Lower lobe of right lung (tissue), 2 donors: ENCODE measurements at regions not wholly inside any gene's neighbourhood (a gene's known extent, or its start where the extent isn't known, plus 50 kb on each side); places are given as distances from the start of the nearest gene placed in this dataset. TPM values are rescaled to one million over a fixed set of nuclear protein-coding genes. Genes with fewer than 3 reads are reported as not detected.

Source experiments
- ATAC-seq, 2 donors: fragments of 200-7000 bp; cut with Tn5 transposase; one replicate each; pipeline ENCODE4 v1.9.1; 2020 to 2022; ENCODE audit warnings: mild to moderate bottlenecking in 2 of 2, moderate library complexity in 2 of 2
- DNase-seq: peaks from one replicate; pipeline ENCODE4 v3.0.0-alpha.2; 2020
- H3K27ac ChIP-seq: fragments of 200-600 bp; one replicate; pipeline ENCODE4 v1.8.0; 2022
- H3K27me3 ChIP-seq: fragments of 200-600 bp; one replicate; pipeline ENCODE4 v1.8.0; 2022; ENCODE audit warnings: low read depth
- H3K36me3 ChIP-seq: fragments of 200-600 bp; one replicate; pipeline ENCODE4 v1.8.0; 2022; ENCODE audit warnings: mild to moderate bottlenecking
- H3K4me1 ChIP-seq: fragments of 200-600 bp; one replicate; pipeline ENCODE4 v1.8.0; 2022
- H3K4me3 ChIP-seq: fragments of 200-600 bp; one replicate; pipeline ENCODE4 v1.8.0; 2022; ENCODE audit warnings: mild to moderate bottlenecking
- H3K9me3 ChIP-seq: fragments of 200-600 bp; one replicate; pipeline ENCODE4 v1.8.0; 2022
- CTCF ChIP-seq: fragments of 200-600 bp; IDR thresholded peaks from one replicate; pipeline ENCODE4 v1.8.0; 2022; ENCODE audit warnings: antibody characterized with exemption, mild to moderate bottlenecking
- intact Hi-C: fragments of 100-400 bp; cut with DNase I; formaldehyde crosslinking; loops from one replicate; pipeline ENCODE4 v1.11.0; 2022
- microRNA-seq: library from miRNA; unstranded; fragments of <30 nt; microRNA quantifications from one replicate; pipeline ENCODE4 v1.2.0, GENCODE V29; 2020; ENCODE audit warnings: borderline number of aligned reads
- donor health status: DM: no; HTN: yes; CAD: no; lungs with severe emphysema.

DNA sequence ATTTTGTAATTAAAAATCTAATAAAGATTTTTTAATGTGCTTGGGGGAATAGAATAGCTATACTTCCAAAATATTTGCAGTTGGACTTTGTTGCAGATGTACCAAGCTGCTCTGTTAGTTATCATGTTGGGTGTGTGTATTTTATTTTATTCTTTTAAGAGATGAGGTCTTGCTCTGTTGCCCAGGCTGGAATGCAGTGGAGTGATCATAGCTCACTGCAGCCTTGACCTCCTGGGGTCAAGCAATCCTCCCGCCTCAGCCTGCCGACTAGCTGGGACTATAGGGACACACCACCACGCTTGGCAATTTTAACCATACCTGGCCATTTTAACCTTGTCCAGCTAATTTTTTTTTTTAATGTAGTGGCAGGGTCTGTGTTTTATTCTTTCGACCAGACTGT, 54.7 kb upstream of the MAP1LC3B2 start:
- Histone ChIP-seq H3K9me3 (no peaks in the 10 kb centered on the region), H3K4me1 (peaks cover 16% of the 10 kb centered on the region), H3K27ac (no peak overlapping the region), H3K36me3 (no peaks in the 10 kb centered on the region), H3K27me3 (no peaks in the 10 kb centered on the region), H3K4me3 (no peak overlapping the region)
- no peak for ATAC-seq
- no peak for TF ChIP-seq CTCF
- intact Hi-C loops: no loop called here
- DNase-seq: no peak

DNA sequence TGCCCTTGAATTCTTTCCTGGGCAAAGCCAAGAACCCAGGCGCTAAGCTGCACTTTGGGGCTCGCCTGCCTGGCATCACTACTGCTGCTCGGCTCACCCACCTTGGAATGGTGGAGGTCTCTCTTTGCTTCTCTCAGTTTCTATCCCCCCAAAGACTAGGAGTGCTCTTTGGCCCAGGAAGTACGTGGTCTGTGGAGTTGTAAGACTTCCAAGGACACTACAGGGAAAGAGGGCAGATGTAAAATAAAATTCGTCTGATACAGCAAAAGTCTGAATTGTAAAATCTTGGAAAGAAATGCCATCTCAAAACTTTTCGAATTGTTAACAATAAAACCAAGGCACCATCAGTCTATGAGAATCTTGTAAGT, 52.5 kb upstream of the MAP1LC3B2 start:
- H3K4me1 ChIP-seq: peaks cover 16% of the 10 kb centered on the region
- intact Hi-C loops: no loop called here
- ATAC-seq (no peak), DNase-seq (no peak)
- H3K4me3 ChIP-seq: no peak overlapping the region
- H3K27me3 ChIP-seq: no peaks in the 10 kb centered on the region
- H3K27ac ChIP-seq: no peak overlapping the region
- no peaks in the 10 kb centered on the region for H3K9me3 ChIP-seq
- H3K36me3 ChIP-seq: no peaks in the 10 kb centered on the region
- TF ChIP-seq CTCF: no peak

GRCh38 chr12:116508145-116509121, 50.7 kb upstream of the MAP1LC3B2 start:
- Histone ChIP-seq H3K9me3 (no peaks in the 10 kb centered on the region), H3K4me3 (peak overlapping the region; percentile 54), H3K27ac (peak overlapping the region; percentile 68), H3K27me3 (no peaks in the 10 kb centered on the region), H3K36me3 (no peaks in the 10 kb centered on the region), H3K4me1 (peaks cover 16% of the 10 kb centered on the region)
- no peak for TF ChIP-seq CTCF
- intact Hi-C loops: no loop called here
- DNase-seq (peak; percentile 50), ATAC-seq (peak; percentile 46 to 57)

Small RNA genes in the stretch of these regions (microRNA-seq; reads per million reads assigned to microRNA genes)
- not detected for gene MIR4472-2
